H1 (cell line): ENCODE measurements at regions not wholly inside any gene's neighbourhood (a gene's known extent, or its start where the extent isn't known, plus 50 kb on each side); places are given as distances from the start of the nearest gene placed in this dataset.

Source experiments
- CTCF ChIA-PET: fragments of 300-600 bp; sonication (Branson Sonifier 250); formaldehyde crosslinking; loops from one replicate; lab custom pipeline; 2021; ENCODE audit not compliant: partially characterized antibody; lab: Charles Lee
- POLR2A ChIA-PET: fragments of 300-600 bp; sonication (Branson Sonifier 250); formaldehyde crosslinking; loops from one replicate; lab custom pipeline; 2021; ENCODE audit warnings: inconsistent platforms; ENCODE audit not compliant: partially characterized antibody; lab: Charles Lee
- DNase-seq, 2 experiments: peaks; one replicate each; pipeline versions ENCODE4 v3.0.0 to v3.0.0-alpha.2; 2010 to 2022; ENCODE audit warnings: low spot score in 2 of 2, low read depth in 1 of 2, mixed read lengths in 1 of 2
- FAIRE-seq: peaks from 2 replicates; lab custom pipeline; 2011; peaks lifted over from hg19 to GRCh38; lab: Jason Lieb, UNC
- H2AFZ ChIP-seq: 2 replicates; pipeline ENCODE4 v1.8.1; 2012; ENCODE audit warnings: low read length, inconsistent platforms
- H2AK5ac ChIP-seq: 2 replicates; pipeline ENCODE4 v1.6.1; 2013; ENCODE audit warnings: low read depth, low read length
- H2BK120ac ChIP-seq: replicated peaks from 2 replicates; pipeline ENCODE3; 2013; ENCODE audit warnings: low read depth, low read length, inconsistent platforms
- H2BK12ac ChIP-seq: 2 replicates; pipeline ENCODE4 v1.6.1; 2013; ENCODE audit warnings: low read depth, low read length
- H2BK15ac ChIP-seq: 2 replicates; pipeline ENCODE4 v1.6.1; 2013; ENCODE audit warnings: low read length
- H2BK20ac ChIP-seq: 2 replicates; pipeline ENCODE4 v1.6.1; 2013; ENCODE audit warnings: low read length
- H2BK5ac ChIP-seq: 2 replicates; pipeline ENCODE4 v1.6.1; 2013; ENCODE audit warnings: low read depth, low read length
- H3K14ac ChIP-seq: 2 replicates; pipeline ENCODE4 v1.6.1; 2013; ENCODE audit warnings: inconsistent platforms; ENCODE audit not compliant: insufficient read length
- H3K18ac ChIP-seq: 2 replicates; pipeline ENCODE4 v1.6.1; 2013; ENCODE audit warnings: low read length; ENCODE audit errors: extremely low read depth
- H3K23ac ChIP-seq: 2 replicates; pipeline ENCODE4 v1.6.1; 2013; ENCODE audit warnings: inconsistent platforms; ENCODE audit not compliant: insufficient read length
- H3K23me2 ChIP-seq: 2 replicates; pipeline ENCODE4 v1.6.1; 2013; ENCODE audit warnings: low read depth, low read length
- H3K27ac ChIP-seq: 2 replicates; pipeline ENCODE4 v1.6.1; 2011; ENCODE audit warnings: low read depth, low read length, inconsistent platforms
- H3K27me3 ChIP-seq, 4 experiments: replicated peaks in 1 of 4; 1 replicate in 1 of 4; 2 replicates in 3 of 4; pipeline versions ENCODE4 v1.6.1 to v1.8.1; 2011 to 2013; ENCODE audit warnings: low read length in 3 of 4, mild to moderate bottlenecking in 3 of 4, inconsistent platforms in 2 of 4, mixed read lengths in 2 of 4, moderate library complexity in 1 of 4; ENCODE audit not compliant: control insufficient read depth in 3 of 4, insufficient read depth in 3 of 4; ENCODE audit errors: extremely low read depth in 1 of 4
- H3K36me3 ChIP-seq, 4 experiments: 2 replicates each; pipeline versions ENCODE4 v1.6.1 to v1.8.1; 2011 to 2013; ENCODE audit warnings: mild to moderate bottlenecking in 4 of 4, low read length in 3 of 4, moderate library complexity in 2 of 4, control low read depth in 1 of 4, inconsistent platforms in 1 of 4; ENCODE audit not compliant: insufficient read depth in 4 of 4, control insufficient read depth in 2 of 4
- H3K4ac ChIP-seq: replicated peaks from 2 replicates; pipeline ENCODE3; 2013; ENCODE audit warnings: low read length, low read depth, mixed read lengths, inconsistent platforms; ENCODE audit not compliant: insufficient read length
- H3K4me1 ChIP-seq, 4 experiments: replicated peaks in 1 of 4; 1 replicate in 1 of 4; 2 replicates in 3 of 4; pipeline versions ENCODE4 v1.6.1 to v1.8.1; 2011 to 2013; ENCODE audit warnings: low read length in 3 of 4, inconsistent platforms in 2 of 4, mixed read lengths in 1 of 4; ENCODE audit not compliant: insufficient read depth in 4 of 4, control insufficient read depth in 3 of 4
- H3K4me2 ChIP-seq, 2 experiments: 2 replicates each; pipeline versions ENCODE4 v1.6.1 to v1.8.1; 2011 to 2013; ENCODE audit warnings: low read depth in 2 of 2, low read length in 2 of 2, control low read depth in 1 of 2, inconsistent platforms in 1 of 2, mild to moderate bottlenecking in 1 of 2; ENCODE audit not compliant: insufficient read depth in 1 of 2
- H3K4me3 ChIP-seq, 4 experiments: fragments of 200-600, 300-600 bp in 1 of 4; sonication (generic), shearing (Covaris generic), sonication (Bioruptor Twin) in 1 of 4; 2 replicates each; pipeline versions ENCODE4 v1.5.1 to v1.8.1; 2011 to 2016; ENCODE audit warnings: low read length in 4 of 4, low read depth in 3 of 4, control low read depth in 2 of 4, inconsistent platforms in 2 of 4, mild to moderate bottlenecking in 2 of 4, mixed read lengths in 1 of 4, moderate library complexity in 1 of 4; ENCODE audit not compliant: insufficient read depth in 2 of 4; ENCODE audit errors: extremely low read depth in 1 of 4
- H3K56ac ChIP-seq: replicated peaks from 2 replicates; pipeline ENCODE3; 2013; ENCODE audit warnings: low read depth, mild to moderate bottlenecking, mixed read lengths, low read length, inconsistent platforms; ENCODE audit not compliant: insufficient read length
- H3K79me1 ChIP-seq: 2 replicates; pipeline ENCODE4 v1.6.1; 2013; ENCODE audit warnings: low read depth, low read length, control low read depth
- H3K79me2 ChIP-seq, 2 experiments: 2 replicates each; pipeline versions ENCODE4 v1.6.1 to v1.8.1; 2012 to 2013; ENCODE audit warnings: low read length in 2 of 2, mild to moderate bottlenecking in 2 of 2, inconsistent platforms in 1 of 2; ENCODE audit not compliant: insufficient read depth in 2 of 2, control insufficient read depth in 1 of 2
- H3K9ac ChIP-seq, 4 experiments: replicated peaks in 1 of 4; 1 replicate in 1 of 4; 2 replicates in 3 of 4; pipeline versions ENCODE4 v1.6.1 to v1.8.1; 2011 to 2013; ENCODE audit warnings: low read depth in 3 of 4, low read length in 3 of 4, control low read depth in 2 of 4, mild to moderate bottlenecking in 2 of 4, moderate library complexity in 2 of 4, inconsistent platforms in 1 of 4; ENCODE audit errors: extremely low read depth in 1 of 4
- H3K9me3 ChIP-seq, 2 experiments: 2 replicates each; pipeline versions ENCODE4 v1.6.1 to v1.8.1; 2012 to 2013; ENCODE audit warnings: mild to moderate bottlenecking in 2 of 2, moderate library complexity in 2 of 2, control low read depth in 1 of 2, inconsistent platforms in 1 of 2, low read depth in 1 of 2, low read length in 1 of 2, mixed read lengths in 1 of 2; ENCODE audit not compliant: insufficient read depth in 2 of 2
- H4K20me1 ChIP-seq, 2 experiments: replicated peaks in 1 of 2; 2 replicates each; pipeline versions ENCODE3 to v1.8.1; 2011 to 2013; ENCODE audit warnings: inconsistent platforms in 2 of 2, low read length in 2 of 2, mild to moderate bottlenecking in 1 of 2; ENCODE audit not compliant: insufficient read depth in 2 of 2, control insufficient read depth in 1 of 2
- H4K5ac ChIP-seq: 2 replicates; pipeline ENCODE4 v1.6.1; 2013; ENCODE audit warnings: low read length, low read depth, mixed read lengths, inconsistent platforms; ENCODE audit not compliant: insufficient read length
- H4K8ac ChIP-seq: 2 replicates; pipeline ENCODE4 v1.8.0; 2013; ENCODE audit warnings: mild to moderate bottlenecking, moderate library complexity, low read length, inconsistent platforms; ENCODE audit not compliant: insufficient read depth; ENCODE audit errors: extremely low read depth
- H4K91ac ChIP-seq: replicated peaks from 2 replicates; pipeline ENCODE3; 2013; ENCODE audit warnings: low read length, mixed read lengths, inconsistent platforms; ENCODE audit not compliant: insufficient read length
- EP300 ChIP-seq, 2 experiments: IDR thresholded peaks; 1 replicate in 1 of 2; 2 replicates in 1 of 2; pipeline ENCODE4 v1.6.1; 2011 to 2012; ENCODE audit warnings: low read depth in 2 of 2, low read length in 2 of 2, mild to moderate bottlenecking in 2 of 2, borderline replicate concordance in 1 of 2, inconsistent platforms in 1 of 2, moderate library complexity in 1 of 2
- GTF2F1 ChIP-seq: IDR thresholded peaks from 2 replicates; pipeline ENCODE4 v1.6.1; 2012; ENCODE audit warnings: low read depth, low read length, improper control_type of control experiment, borderline replicate concordance
- PHF8 ChIP-seq: fragments of 200-600 bp; sonication (generic); conservative IDR thresholded peaks from 2 replicates; pipeline ENCODE4 v1.7.1; 2012; ENCODE audit warnings: low read depth, mild to moderate bottlenecking, inconsistent platforms, low read length, moderate library complexity
- POU5F1 ChIP-seq: IDR thresholded peaks from 2 replicates; pipeline ENCODE4 v1.6.1; 2011; ENCODE audit warnings: low read depth, mild to moderate bottlenecking, low read length, moderate library complexity
- RXRA ChIP-seq: IDR thresholded peaks from 2 replicates; pipeline ENCODE4 v1.6.1; 2011; ENCODE audit warnings: low read depth, mild to moderate bottlenecking, low read length, moderate library complexity; ENCODE audit not compliant: insufficient read depth
- SAP30 ChIP-seq: fragments of 300-600 bp; sonication (generic); IDR thresholded peaks from 2 replicates; pipeline ENCODE4 v1.7.1; 2012; ENCODE audit warnings: low read length, moderate library complexity, mild to moderate bottlenecking, inconsistent platforms; ENCODE audit not compliant: insufficient read depth, insufficient replicate concordance
- USF2 ChIP-seq: IDR thresholded peaks from 2 replicates; pipeline ENCODE4 v1.6.1; 2011; ENCODE audit warnings: low read length, improper control_type of control experiment
- YY1 ChIP-seq: IDR thresholded peaks from 2 replicates; pipeline ENCODE4 v1.6.1; 2011; ENCODE audit warnings: low read depth, mild to moderate bottlenecking, low read length
- WGBS, 2 experiments: shearing (Covaris generic) in 1 of 2; methylation state at CpG; one replicate each; pipeline versions ENCODE4 v1.1.6 to v1.1.7; 2013 to 2015; ENCODE audit warnings: low lambda C conversion rate in 2 of 2, mixed read lengths in 2 of 2, inconsistent platforms in 1 of 2, low coverage in 1 of 2, missing lambda C conversion rate in 1 of 2; ENCODE audit not compliant: insufficient replicate concordance in 2 of 2, insufficient coverage in 1 of 2, insufficient read length in 1 of 2; ENCODE audit errors: extremely low coverage in 1 of 2, missing lambda C conversion rate in 1 of 2; 5-methylcytosine and 5-hydroxymethylcytosine counted together

GRCh38 chrX:4642114-4642513, 928.7 kb upstream of the PRKX start:
- TF ChIP-seq RXRA (no peak), PHF8 (no peak), SAP30 (no peak), YY1 (no peak), GTF2F1 (no peak), EP300 (IDR thresholded peaks at IDR 0.05; ENCODE audit: borderline replicate concordance in 1 of 2, low read depth in 2 of 2, low read length in 2 of 2) (no peak), USF2 (no peak), POU5F1 (no peak)
- H3K14ac ChIP-seq, result no peak overlapping the region
- H3K4me2 ChIP-seq, result no peak overlapping the region
- no peaks in the 10 kb centered on the region for H3K27me3 ChIP-seq
- ChIA-PET CTCF (no interaction called here), POLR2A (no interaction called here)
- no peak overlapping the region for H2BK15ac ChIP-seq
- H3K4me1 ChIP-seq, result no peaks in the 10 kb centered on the region
- no peak overlapping the region for H3K9ac ChIP-seq
- no peak overlapping the region for H2BK12ac ChIP-seq
- H4K20me1 ChIP-seq, result no peaks in the 10 kb centered on the region
- H3K56ac ChIP-seq, result no peak overlapping the region
- no peak overlapping the region for H4K91ac ChIP-seq
- H2BK120ac ChIP-seq, result no peak overlapping the region
- H3K9me3 ChIP-seq, result no peaks in the 10 kb centered on the region
- no peak overlapping the region for H3K23ac ChIP-seq
- no peak overlapping the region for H2BK20ac ChIP-seq
- no peak for DNase-seq
- no peak overlapping the region for H4K8ac ChIP-seq
- no peak overlapping the region for H2BK5ac ChIP-seq
- no peak overlapping the region for H2AFZ ChIP-seq
- no peak for FAIRE-seq
- H3K18ac ChIP-seq, result no peak overlapping the region
- H3K4ac ChIP-seq, result no peak overlapping the region
- H3K4me3 ChIP-seq, result no peak overlapping the region
- H3K36me3 ChIP-seq, result no peaks in the 10 kb centered on the region
- no peaks in the 10 kb centered on the region for H3K79me2 ChIP-seq
- no peaks in the 10 kb centered on the region for H3K23me2 ChIP-seq
- no peak overlapping the region for H3K27ac ChIP-seq
- no peaks in the 10 kb centered on the region for H3K79me1 ChIP-seq
- H2AK5ac ChIP-seq, result no peak overlapping the region
- 96% methylated on average over 2 of the region's 2 CpGs; no CpG with 5 or more reads in 1 of the 2 experiments for WGBS, 2 experiments
- no peak overlapping the region for H4K5ac ChIP-seq
